Retinal pigment epithelial cell (primary cell): ENCODE measurements at regions not wholly inside any gene's neighbourhood (a gene's known extent, or its start where the extent isn't known, plus 50 kb on each side); places are given as distances from the start of the nearest gene placed in this dataset.

Source experiments
- DNase-seq: peaks from one replicate; pipeline ENCODE4 v3.0.0-alpha.2; 2010; ENCODE audit warnings: low read depth
- H3K4me3 ChIP-seq: 2 replicates; pipeline ENCODE4 v1.5.1; 2011; ENCODE audit warnings: mild to moderate bottlenecking, low read length, control low read depth, moderate library complexity
- TF ChIP-seq, protein P1 (sequence below): conservative IDR thresholded peaks from 2 replicates; pipeline ENCODE4 v1.5.1; 2011; ENCODE audit warnings: low read depth, low read length, control low read depth, inconsistent platforms

- TF ChIP-seq, protein P1, sequence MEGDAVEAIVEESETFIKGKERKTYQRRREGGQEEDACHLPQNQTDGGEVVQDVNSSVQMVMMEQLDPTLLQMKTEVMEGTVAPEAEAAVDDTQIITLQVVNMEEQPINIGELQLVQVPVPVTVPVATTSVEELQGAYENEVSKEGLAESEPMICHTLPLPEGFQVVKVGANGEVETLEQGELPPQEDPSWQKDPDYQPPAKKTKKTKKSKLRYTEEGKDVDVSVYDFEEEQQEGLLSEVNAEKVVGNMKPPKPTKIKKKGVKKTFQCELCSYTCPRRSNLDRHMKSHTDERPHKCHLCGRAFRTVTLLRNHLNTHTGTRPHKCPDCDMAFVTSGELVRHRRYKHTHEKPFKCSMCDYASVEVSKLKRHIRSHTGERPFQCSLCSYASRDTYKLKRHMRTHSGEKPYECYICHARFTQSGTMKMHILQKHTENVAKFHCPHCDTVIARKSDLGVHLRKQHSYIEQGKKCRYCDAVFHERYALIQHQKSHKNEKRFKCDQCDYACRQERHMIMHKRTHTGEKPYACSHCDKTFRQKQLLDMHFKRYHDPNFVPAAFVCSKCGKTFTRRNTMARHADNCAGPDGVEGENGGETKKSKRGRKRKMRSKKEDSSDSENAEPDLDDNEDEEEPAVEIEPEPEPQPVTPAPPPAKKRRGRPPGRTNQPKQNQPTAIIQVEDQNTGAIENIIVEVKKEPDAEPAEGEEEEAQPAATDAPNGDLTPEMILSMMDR, result no peak
- DNase-seq, result no peak
- no peak overlapping the region for H3K4me3 ChIP-seq
Observed at GRCh38 chr13:65103351-65103750, 2126.8 kb downstream of the PCDH9 start.

DNA sequence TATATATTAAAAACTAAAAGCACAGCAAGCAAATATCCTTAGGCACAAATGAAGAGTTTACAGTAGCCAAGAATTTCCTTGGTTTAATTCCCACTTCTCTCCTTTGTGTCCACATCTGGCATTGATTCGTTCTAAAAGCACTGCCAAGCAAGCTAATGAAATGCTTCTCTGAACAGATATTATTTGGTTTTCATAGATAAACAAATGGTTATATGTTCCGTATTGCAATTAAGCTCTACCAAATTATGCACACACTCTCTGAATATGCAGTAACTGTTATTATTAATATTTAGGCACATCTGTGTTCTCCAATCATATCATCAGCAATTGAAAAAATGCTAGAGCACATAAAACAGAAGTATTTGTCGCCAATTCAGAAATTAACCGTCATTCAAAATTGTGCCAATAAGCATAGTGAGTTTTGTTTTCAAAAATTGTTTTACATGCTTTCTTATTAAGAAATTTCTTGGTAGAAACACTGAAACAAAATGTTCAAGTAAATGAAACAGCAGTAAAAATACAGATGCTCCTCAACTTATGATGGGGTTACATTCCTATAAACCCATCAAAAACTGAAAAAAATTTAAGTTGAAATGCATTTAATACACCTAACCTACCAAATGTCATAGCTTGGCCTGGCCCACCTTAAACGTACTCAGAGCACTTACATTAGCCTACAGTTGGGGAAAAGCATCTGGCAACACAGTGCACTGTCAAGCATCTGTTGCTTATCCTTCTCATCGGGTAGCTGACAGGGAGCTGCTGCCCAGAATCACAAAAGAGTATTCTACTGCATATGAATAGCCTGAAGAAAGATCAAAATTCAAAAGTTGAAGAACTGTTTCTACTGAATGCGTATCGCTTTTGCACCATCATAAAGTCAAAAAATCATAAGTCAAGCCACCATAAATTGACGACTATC, 2134.7 kb downstream of the PCDH9 start:
- TF ChIP-seq, protein P1, result no peak
- no peak for DNase-seq
- no peak overlapping the region for H3K4me3 ChIP-seq

- H3K4me3 ChIP-seq, result no peak overlapping the region
- TF ChIP-seq, protein P1, result no peak
- no peak for DNase-seq
Observed at GRCh38 chr13:65093357-65093756, 2136.8 kb downstream of the PCDH9 start.

DNA sequence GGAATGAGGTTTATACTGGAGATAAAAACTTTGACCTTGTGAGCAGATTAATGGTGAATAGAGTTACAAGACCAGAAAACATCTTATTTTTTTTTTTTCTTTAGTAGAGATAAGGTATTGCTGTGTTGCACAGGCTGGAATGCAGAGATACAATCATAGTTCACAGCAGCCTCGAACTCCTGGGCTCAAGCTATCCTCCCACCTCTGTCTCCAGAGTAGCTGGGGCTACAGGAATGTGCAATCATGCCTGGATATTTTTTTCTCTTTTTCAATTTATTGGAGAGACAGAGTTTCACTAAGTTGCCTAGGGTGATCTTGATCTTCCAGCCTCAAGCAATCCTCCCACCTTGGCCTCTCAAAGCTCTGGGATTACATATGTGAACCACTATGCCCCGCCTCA, 2139.1 kb downstream of the PCDH9 start:
- DNase-seq, result no peak
- H3K4me3 ChIP-seq, result no peak overlapping the region
- TF ChIP-seq, protein P1, result no peak

DNA sequence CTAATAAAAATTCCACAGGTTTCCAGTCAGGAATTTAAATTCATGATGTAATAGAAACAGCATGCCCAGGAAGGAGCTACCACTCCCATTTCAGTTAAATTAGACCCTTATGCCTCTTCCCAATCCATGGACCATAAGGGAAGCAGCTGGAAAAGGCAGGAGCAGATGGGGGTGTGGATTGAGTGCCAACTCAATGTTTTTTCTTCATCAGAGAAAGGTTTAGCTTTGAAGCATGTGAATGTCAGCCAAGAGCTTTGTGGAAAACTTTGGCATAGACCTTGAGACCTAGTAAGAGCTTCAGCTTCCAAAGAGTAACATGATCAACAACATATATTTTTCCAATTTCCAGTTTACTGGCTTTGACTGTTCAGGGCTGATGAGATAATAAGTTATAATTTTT, 2139.9 kb downstream of the PCDH9 start:
- no peak overlapping the region for H3K4me3 ChIP-seq
- TF ChIP-seq, protein P1, result no peak
- no peak for DNase-seq

- no peak for DNase-seq
- no peak overlapping the region for H3K4me3 ChIP-seq
- TF ChIP-seq, protein P1, result no peak
Observed at GRCh38 chr13:65088906-65089305, 2141.2 kb downstream of the PCDH9 start.

DNA sequence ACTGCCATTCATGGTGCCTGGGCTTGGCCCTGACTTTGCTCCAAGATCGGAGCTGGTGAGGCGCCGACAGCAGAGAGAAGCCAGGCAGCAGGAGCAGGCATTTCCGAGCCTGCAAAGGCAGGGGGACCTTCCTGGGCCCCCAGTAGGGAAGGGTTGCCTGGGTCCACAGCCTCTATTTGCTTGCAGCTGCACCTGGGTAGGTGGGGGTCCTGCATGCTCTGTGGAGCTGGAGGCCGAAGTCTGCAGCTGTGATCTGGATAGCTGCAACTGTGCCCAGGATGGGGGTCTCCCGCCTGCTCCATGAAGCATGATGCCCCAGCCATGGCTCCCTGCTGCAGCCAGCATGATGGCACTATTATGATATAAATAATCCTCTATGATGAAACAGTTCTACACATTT, 2144.2 kb downstream of the PCDH9 start:
- TF ChIP-seq, protein P1, result no peak
- no peak overlapping the region for H3K4me3 ChIP-seq
- DNase-seq, result no peak
